22Rv1 (cell line): ENCODE measurements at regions not wholly inside any gene's neighbourhood (a gene's known extent, or its start where the extent isn't known, plus 50 kb on each side); places are given as distances from the start of the nearest gene placed in this dataset.

ENCODE experiments used
- ZFX ChIP-seq: fragments of 450-650 bp; IDR thresholded peaks from 2 replicates; pipeline ENCODE4 v1.6.1; 2017; ENCODE audit warnings: antibody characterized with exemption, borderline replicate concordance
- TF ChIP-seq, protein P1 (sequence below): fragments of 450-650 bp; IDR thresholded peaks from 2 replicates; pipeline ENCODE4 v1.5.1; 2017; ENCODE audit warnings: mild to moderate bottlenecking

DNA sequence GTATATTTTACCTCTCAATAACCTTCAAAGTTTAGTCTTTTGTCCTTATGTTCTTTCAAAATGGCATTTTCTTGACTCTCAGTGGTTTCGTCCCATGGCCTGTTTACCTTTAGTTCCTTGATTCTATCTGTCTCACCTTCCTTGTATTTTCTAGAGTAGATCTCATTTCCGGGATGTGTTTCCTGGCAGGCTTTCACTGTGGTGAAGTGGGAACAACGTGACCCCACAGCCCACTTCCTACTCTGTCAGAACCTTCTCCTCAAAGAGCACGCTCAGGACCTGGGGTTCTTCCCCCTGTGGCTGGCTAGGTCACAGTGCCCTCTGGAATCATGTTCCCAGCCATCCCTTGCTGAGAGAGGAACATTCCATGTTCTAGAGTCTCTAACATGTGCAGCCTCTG lies 129.9 kb upstream of the ZNF32 start:
- TF ChIP-seq, protein P1, sequence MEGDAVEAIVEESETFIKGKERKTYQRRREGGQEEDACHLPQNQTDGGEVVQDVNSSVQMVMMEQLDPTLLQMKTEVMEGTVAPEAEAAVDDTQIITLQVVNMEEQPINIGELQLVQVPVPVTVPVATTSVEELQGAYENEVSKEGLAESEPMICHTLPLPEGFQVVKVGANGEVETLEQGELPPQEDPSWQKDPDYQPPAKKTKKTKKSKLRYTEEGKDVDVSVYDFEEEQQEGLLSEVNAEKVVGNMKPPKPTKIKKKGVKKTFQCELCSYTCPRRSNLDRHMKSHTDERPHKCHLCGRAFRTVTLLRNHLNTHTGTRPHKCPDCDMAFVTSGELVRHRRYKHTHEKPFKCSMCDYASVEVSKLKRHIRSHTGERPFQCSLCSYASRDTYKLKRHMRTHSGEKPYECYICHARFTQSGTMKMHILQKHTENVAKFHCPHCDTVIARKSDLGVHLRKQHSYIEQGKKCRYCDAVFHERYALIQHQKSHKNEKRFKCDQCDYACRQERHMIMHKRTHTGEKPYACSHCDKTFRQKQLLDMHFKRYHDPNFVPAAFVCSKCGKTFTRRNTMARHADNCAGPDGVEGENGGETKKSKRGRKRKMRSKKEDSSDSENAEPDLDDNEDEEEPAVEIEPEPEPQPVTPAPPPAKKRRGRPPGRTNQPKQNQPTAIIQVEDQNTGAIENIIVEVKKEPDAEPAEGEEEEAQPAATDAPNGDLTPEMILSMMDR = no peak
- no peak for TF ChIP-seq ZFX
